ENCODE measurements at regions not wholly inside any gene's neighbourhood (a gene's known extent, or its start where the extent isn't known, plus 50 kb on each side); places are given as distances from the start of the nearest gene placed in this dataset.

DNA sequence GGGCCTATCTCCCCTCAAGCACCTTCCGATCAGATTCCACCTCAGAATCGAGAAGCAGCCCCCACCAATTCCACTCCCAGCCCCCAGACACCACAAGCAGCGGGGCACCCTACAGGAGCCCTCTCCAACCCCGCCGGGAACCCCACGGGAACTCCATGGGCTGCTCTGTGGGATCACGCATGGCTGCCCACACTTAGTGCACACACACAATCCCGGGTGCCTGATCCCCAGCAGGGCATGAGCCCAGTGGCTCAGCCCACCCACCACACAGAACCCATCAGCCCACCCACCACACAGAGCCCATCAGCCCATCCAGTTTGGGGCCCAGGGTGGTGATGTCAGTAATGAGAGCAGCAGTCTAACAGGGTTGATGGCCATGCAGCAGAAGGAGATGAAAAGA, 141.6 kb upstream of the LINGO1 start (continued):
- TF ChIP-seq, protein P1, sequence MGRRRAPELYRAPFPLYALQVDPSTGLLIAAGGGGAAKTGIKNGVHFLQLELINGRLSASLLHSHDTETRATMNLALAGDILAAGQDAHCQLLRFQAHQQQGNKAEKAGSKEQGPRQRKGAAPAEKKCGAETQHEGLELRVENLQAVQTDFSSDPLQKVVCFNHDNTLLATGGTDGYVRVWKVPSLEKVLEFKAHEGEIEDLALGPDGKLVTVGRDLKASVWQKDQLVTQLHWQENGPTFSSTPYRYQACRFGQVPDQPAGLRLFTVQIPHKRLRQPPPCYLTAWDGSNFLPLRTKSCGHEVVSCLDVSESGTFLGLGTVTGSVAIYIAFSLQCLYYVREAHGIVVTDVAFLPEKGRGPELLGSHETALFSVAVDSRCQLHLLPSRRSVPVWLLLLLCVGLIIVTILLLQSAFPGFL (CRISPR knock-in tag; IDR thresholded peaks at IDR 0.05): no peak
- TF ChIP-seq, protein P2, sequence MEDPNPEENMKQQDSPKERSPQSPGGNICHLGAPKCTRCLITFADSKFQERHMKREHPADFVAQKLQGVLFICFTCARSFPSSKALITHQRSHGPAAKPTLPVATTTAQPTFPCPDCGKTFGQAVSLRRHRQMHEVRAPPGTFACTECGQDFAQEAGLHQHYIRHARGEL (CRISPR knock-in tag; IDR thresholded peaks at IDR 0.05): no peak
- TF ChIP-seq FOXA3 (CRISPR knock-in tag; IDR thresholded peaks at IDR 0.05): no peak
- TF ChIP-seq ZFP41 (CRISPR knock-in tag; IDR thresholded peaks at IDR 0.05; ENCODE audit: borderline replicate concordance): no peak
- no peak for TF ChIP-seq CEBPG (CRISPR knock-in tag; IDR thresholded peaks at IDR 0.05)
- TF ChIP-seq ZNF484 (CRISPR knock-in tag; IDR thresholded peaks at IDR 0.05; ENCODE audit: borderline replicate concordance, low read depth): no peak
- no peak for TF ChIP-seq HDAC1 (CRISPR knock-in tag; IDR thresholded peaks at IDR 0.05)
- no peak for TF ChIP-seq ZBTB42 (CRISPR knock-in tag; IDR thresholded peaks at IDR 0.05)

DNA sequence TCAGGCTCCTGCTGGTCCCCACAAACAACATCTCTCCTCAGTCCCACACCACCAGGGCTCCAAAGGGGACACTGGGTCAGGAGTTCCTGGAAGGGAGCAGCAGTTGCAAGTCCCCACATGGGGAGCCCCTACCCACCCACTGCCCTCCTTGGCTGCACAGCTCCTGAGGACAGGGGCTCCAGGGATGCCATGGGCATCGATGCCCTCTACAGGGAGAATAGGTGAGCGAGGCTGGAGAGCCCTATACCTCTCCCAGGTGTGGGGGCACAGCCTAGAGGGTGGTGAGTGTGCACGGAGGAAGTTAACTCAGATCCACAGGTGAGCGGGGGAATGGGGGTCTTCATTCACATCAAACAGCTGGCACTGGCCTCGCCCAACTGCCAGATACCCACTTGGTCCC, 141.2 kb upstream of the LINGO1 start:
- no peaks in the 10 kb centered on the region for H4K20me1 ChIP-seq (ENCODE audit: insufficient read depth, low read length)
- WGBS (ENCODE audit: low lambda C conversion rate): 8% methylated on average over 3 of the region's 5 CpGs
- TF ChIP-seq ZNF775 (CRISPR knock-in tag; IDR thresholded peaks at IDR 0.05; ENCODE audit: borderline replicate concordance): no peak
- CTCF ChIA-PET (ENCODE audit: low intra/inter-chr PET ratio, low total read pairs): no interaction called here
- FAIRE-seq (no peak), ATAC-seq (no peak), DNase-seq (ENCODE audit: low spot score) (no peak)
- POLR2A ChIA-PET: no interaction called here
- in situ Hi-C loops (cut with HindIII; ENCODE audit: extremely low pct_ligation_motif_present, low pct_unique_long_range_greater_than_20kb): no loop called here
- no peaks in the 10 kb centered on the region for H3K36me3 ChIP-seq (replicated peaks in 1 of 2; ENCODE audit: control insufficient read depth in 1 of 2, insufficient read depth in 2 of 2, low read length in 2 of 2)
- no peak overlapping the region for H3K27ac ChIP-seq (ENCODE audit: extremely low read length, insufficient read depth, low read length)
- H3K9me3 ChIP-seq (ENCODE audit: low read length): no peaks in the 10 kb centered on the region
- H3K27me3 ChIP-seq (ENCODE audit: control insufficient read depth in 1 of 2, insufficient read depth in 2 of 2, low read length in 2 of 2): peaks cover 4 to 5% of the 10 kb centered on the region in 2 experiments; a peak in 3 of 5 replicates
- intact Hi-C loops (cut with micrococcal nuclease; ENCODE audit: unreplicated experiment): no loop called here
- no peak overlapping the region for H3K4me2 ChIP-seq (ENCODE audit: low read depth, low read length)
- no peaks in the 10 kb centered on the region for H3K4me1 ChIP-seq (ENCODE audit: insufficient read depth, low read length)
- no peaks in the 10 kb centered on the region for H3K79me2 ChIP-seq (ENCODE audit: insufficient read depth, low read length)
- no peak overlapping the region for H3K9ac ChIP-seq (ENCODE audit: insufficient read depth, low read depth, low read length)
- no peak overlapping the region for H3K4me3 ChIP-seq (replicated peaks in 1 of 3; ENCODE audit: insufficient read depth in 1 of 3, low read depth in 2 of 3, low read length in 3 of 3)
- H2AFZ ChIP-seq (ENCODE audit: low read length): no peak overlapping the region
- BruUV-seq (replicated peaks): no TSS peak
